K562 (cell line): ENCODE measurements at regions not wholly inside any gene's neighbourhood (a gene's known extent, or its start where the extent isn't known, plus 50 kb on each side); places are given as distances from the start of the nearest gene placed in this dataset.
"Not testable (repeated sequence)": the region's sequence is repeated elsewhere in the genome, so short reads cannot be mapped to it uniquely, and the experiment has no call there.

ENCODE experiments used
- ATAC-seq: fragments of 200-7000 bp; cut with Tn5 transposase; 3 replicates; pipeline ENCODE4 v1.9.1; 2020; ENCODE audit warnings: moderate library complexity
- BruUV-seq: library from RNA; stranded (reverse); fragments of 400-500 nt; replicated peaks from 2 replicates; lab custom pipeline; 2021; lab: Mats Ljungman, UMichigan
- CTCF ChIA-PET: fragments of 300-600 bp; formaldehyde crosslinking; extraction: SDS; loops from one replicate; lab custom pipeline; 2021; ENCODE audit warnings: low intra/inter-chr PET ratio; lab: Yijun Ruan, JAX
- POLR2A ChIA-PET: fragments of 300-600, 350-650 bp; sonication (Branson Sonifier 250); formaldehyde crosslinking; extraction: SDS; loops from one replicate; lab custom pipeline; 2021; ENCODE audit warnings: antibody characterized with exemption, inconsistent platforms; lab: Yijun Ruan, JAX
- DNase-seq, 4 experiments: peaks; one replicate each; pipeline versions ENCODE4 v3.0.0 to v3.0.0-alpha.2; 2011 to 2018; ENCODE audit warnings: low spot score in 3 of 4, mixed read lengths in 3 of 4; ENCODE audit errors: extremely low read depth in 1 of 4
- FAIRE-seq: peaks from 2 replicates; lab custom pipeline; 2011; peaks lifted over from hg19 to GRCh38; lab: Jason Lieb, UNC
- H2AFZ ChIP-seq: 2 replicates; pipeline ENCODE4 v1.6.0; 2011; ENCODE audit warnings: low read depth, low read length, control low read depth, inconsistent platforms
- H3K27ac ChIP-seq: fragments of 200-600 bp; 3 replicates; pipeline ENCODE4 v1.8.0; 2011; ENCODE audit warnings: low read depth, mild to moderate bottlenecking, control low read depth, inconsistent platforms, low read length, moderate library complexity, mixed read lengths; ENCODE audit errors: extremely low read depth
- H3K27me3 ChIP-seq, 2 experiments: fragments of 300-600 bp in 1 of 2; 2 replicates in 1 of 2; 3 replicates in 1 of 2; pipeline versions ENCODE4 v1.6.0 to v1.8.0; 2011; ENCODE audit warnings: inconsistent platforms in 2 of 2, low read length in 2 of 2, mild to moderate bottlenecking in 1 of 2, mixed read lengths in 1 of 2, moderate library complexity in 1 of 2; ENCODE audit not compliant: control insufficient read depth in 2 of 2, insufficient read depth in 2 of 2
- H3K36me3 ChIP-seq: fragments of 300-600 bp; 3 replicates; pipeline ENCODE4 v1.8.0; 2011; ENCODE audit warnings: mild to moderate bottlenecking, low read length, inconsistent platforms; ENCODE audit not compliant: control insufficient read depth, insufficient read depth
- H3K4me1 ChIP-seq, 2 experiments: fragments of 200-600 bp in 1 of 2; replicated peaks in 1 of 2; 2 replicates in 1 of 2; 3 replicates in 1 of 2; pipeline versions ENCODE4 v1.5.1 to v1.8.0; 2011; ENCODE audit warnings: inconsistent platforms in 2 of 2, low read length in 2 of 2, mild to moderate bottlenecking in 1 of 2, mixed read lengths in 1 of 2, moderate library complexity in 1 of 2; ENCODE audit not compliant: control insufficient read depth in 2 of 2, insufficient read depth in 2 of 2
- H3K4me2 ChIP-seq: 2 replicates; pipeline ENCODE4 v1.6.1; 2011; ENCODE audit warnings: low read length, control low read depth, inconsistent platforms, mixed read lengths; ENCODE audit not compliant: insufficient read depth
- H3K4me3 ChIP-seq: fragments of 200-600 bp; sonication (generic), shearing (Covaris generic); 2 replicates; pipeline ENCODE4 v1.5.1; 2016; ENCODE audit warnings: control low read depth, inconsistent platforms
- H3K79me2 ChIP-seq: fragments of 200-600 bp; 3 replicates; pipeline ENCODE4 v1.8.0; 2011; ENCODE audit warnings: low read length, inconsistent platforms; ENCODE audit not compliant: control insufficient read depth, insufficient read depth
- H3K9ac ChIP-seq, 2 experiments: 2 replicates each; pipeline versions ENCODE4 v1.6.0 to v1.6.1; 2011; ENCODE audit warnings: low read depth in 2 of 2, low read length in 2 of 2, control low read depth in 1 of 2, inconsistent platforms in 1 of 2, mild to moderate bottlenecking in 1 of 2, mixed read lengths in 1 of 2; ENCODE audit not compliant: insufficient read depth in 1 of 2
- H3K9me1 ChIP-seq: one replicate; pipeline ENCODE4 v1.6.0; 2011; ENCODE audit warnings: inconsistent platforms, mild to moderate bottlenecking, low read length, moderate library complexity; ENCODE audit not compliant: control insufficient read depth, insufficient read depth
- H3K9me3 ChIP-seq: replicated peaks from 2 replicates; pipeline ENCODE4 v1.5.1; 2011; ENCODE audit warnings: low read depth, low read length, inconsistent platforms; ENCODE audit not compliant: control insufficient read depth, insufficient read depth
- H4K20me1 ChIP-seq: replicated peaks from 2 replicates; pipeline ENCODE4 v1.6.1; 2011; ENCODE audit warnings: low read length, inconsistent platforms, mixed read lengths; ENCODE audit not compliant: control insufficient read depth, insufficient read depth
- CCNT2 ChIP-seq: IDR thresholded peaks from 2 replicates; pipeline ENCODE4 v1.6.1; 2011; ENCODE audit warnings: borderline replicate concordance, low read depth, mild to moderate bottlenecking, moderate library complexity, mixed read lengths, low read length; ENCODE audit not compliant: insufficient read length; ENCODE audit errors: extremely low read depth
- E4F1 ChIP-seq: fragments of 250-450 bp; sonication (Bioruptor Pico); IDR thresholded peaks from 2 replicates; pipeline ENCODE4 v1.5.0; 2021; ENCODE audit warnings: mild to moderate bottlenecking, borderline replicate concordance
- ETV5 ChIP-seq: sonication (generic); formaldehyde crosslinking; IDR thresholded peaks from 2 replicates; pipeline ENCODE4 v1.4.0; 2020; ENCODE audit warnings: low read depth, mild to moderate bottlenecking, missing genetic modification reagents
- FUS ChIP-seq: fragments of 200-400 bp; formaldehyde crosslinking; optimal IDR thresholded peaks from 2 replicates; pipeline ENCODE3; 2017; ENCODE audit warnings: low read depth, low read length
- HDAC3 ChIP-seq: fragments of 450-650 bp; IDR thresholded peaks from 2 replicates; pipeline ENCODE4 v1.6.1; 2018; ENCODE audit warnings: borderline replicate concordance, mild to moderate bottlenecking, moderate library complexity; ENCODE audit not compliant: partially characterized antibody
- KDM1A ChIP-seq, 2 experiments: fragments of 450-650 bp; IDR thresholded peaks; 2 replicates each; pipeline ENCODE4 v1.6.1; 2016; ENCODE audit warnings: mild to moderate bottlenecking in 2 of 2
- POLR3G ChIP-seq: IDR thresholded peaks from 2 replicates; pipeline ENCODE4 v1.6.1; 2011; ENCODE audit not compliant: insufficient read length, insufficient replicate concordance; ENCODE audit errors: extremely low read depth
- SIX5 ChIP-seq, 2 experiments: IDR thresholded peaks; 2 replicates each; pipeline ENCODE4 v1.6.1; 2011; ENCODE audit warnings: low read length in 2 of 2, borderline replicate concordance in 1 of 2, low read depth in 1 of 2, mild to moderate bottlenecking in 1 of 2, moderate library complexity in 1 of 2; ENCODE audit not compliant: insufficient read depth in 1 of 2
- SP2 ChIP-seq: IDR thresholded peaks from 2 replicates; pipeline ENCODE4 v1.6.1; 2011; ENCODE audit warnings: mild to moderate bottlenecking, low read depth, low read length, moderate library complexity; ENCODE audit not compliant: poor library complexity, severe bottlenecking; ENCODE audit errors: extremely low read depth
- TGIF2 ChIP-seq: sonication (generic); formaldehyde crosslinking; IDR thresholded peaks from 2 replicates; pipeline ENCODE4 v1.8.1; 2022; ENCODE audit warnings: mild to moderate bottlenecking, missing genetic modification reagents, moderate library complexity
- WGBS: fragments of 100-300 bp; shearing (Covaris generic); methylation state at CpG from one replicate; pipeline ENCODE4 v1.1.6; 2016; ENCODE audit warnings: low coverage, mixed read lengths; ENCODE audit not compliant: insufficient coverage; ENCODE audit errors: missing lambda C conversion rate; 5-methylcytosine and 5-hydroxymethylcytosine counted together
- in situ Hi-C: fragments of 300-500 bp; cut with MboI; formaldehyde crosslinking; loops from 4 replicates; pipeline ENCODE4 v1.15.0; 2018; ENCODE audit warnings: inconsistent platforms, mixed read lengths
- intact Hi-C: fragments of 100-400 bp; cut with micrococcal nuclease; formaldehyde crosslinking; loops from 2 replicates; pipeline ENCODE4 v1.14.2; 2022

GRCh38 chr9:25804856-25805255, 126.6 kb upstream of the TUSC1 start (continued):
- TF ChIP-seq ETV5 (CRISPR knock-in tag) (no peak), CCNT2 (no peak), KDM1A (IDR thresholded peaks at IDR 0.05) (no peak), HDAC3 (no peak), E4F1 (no peak), FUS (no peak), SIX5 (IDR thresholded peaks at IDR 0.05; ENCODE audit: borderline replicate concordance in 1 of 2, insufficient read depth in 1 of 2, low read depth in 1 of 2, low read length in 2 of 2) (no peak), TGIF2 (CRISPR knock-in tag) (no peak), POLR3G (no peak), SP2 (no peak)

- DNase-seq, intact Hi-C loops, H3K36me3 ChIP-seq, ATAC-seq, H2AFZ ChIP-seq, H3K27ac ChIP-seq, H3K79me2 ChIP-seq, H3K9ac ChIP-seq, H3K27me3 ChIP-seq, FAIRE-seq, H3K4me2 ChIP-seq, BruUV-seq, H3K9me1 ChIP-seq, H4K20me1 ChIP-seq, H3K9me3 ChIP-seq, H3K4me1 ChIP-seq, H3K4me3 ChIP-seq, in situ Hi-C loops, POLR2A ChIA-PET, CTCF ChIA-PET: not testable (repeated sequence)
- WGBS: no CpG with 5 or more reads among the region's 3 CpGs
Measured at GRCh38 chr9:25801989-25802388, 123.7 kb upstream of the TUSC1 start.
